Endothelial cell of umbilical vein (primary cell): ENCODE measurements at regions not wholly inside any gene's neighbourhood (a gene's known extent, or its start where the extent isn't known, plus 50 kb on each side); places are given as distances from the start of the nearest gene placed in this dataset.

Experiments used
- CTCF ChIP-seq, 2 donors: IDR thresholded peaks; 1 replicate in 1 of 2; 2 replicates in 1 of 2; pipeline ENCODE4 v1.5.1; 2011; ENCODE audit warnings: low read length in 2 of 2, mild to moderate bottlenecking in 2 of 2, moderate library complexity in 2 of 2, control low read depth in 1 of 2, inconsistent platforms in 1 of 2, low read depth in 1 of 2; ENCODE audit not compliant: insufficient read depth in 1 of 2; ENCODE audit errors: extremely low read depth in 1 of 2
- EZH2 ChIP-seq: IDR thresholded peaks from 2 replicates; pipeline ENCODE4 v1.6.1; 2012; ENCODE audit warnings: borderline replicate concordance, low read depth, mild to moderate bottlenecking, moderate library complexity, low read length, inconsistent platforms; ENCODE audit not compliant: severe bottlenecking
- FOS ChIP-seq: IDR thresholded peaks from 2 replicates; pipeline ENCODE4 v1.6.1; 2011; ENCODE audit warnings: mild to moderate bottlenecking, low read length, moderate library complexity, borderline replicate concordance; ENCODE audit not compliant: insufficient read depth
- GATA2 ChIP-seq: IDR thresholded peaks from 2 replicates; pipeline ENCODE4 v1.7.0; 2011; ENCODE audit warnings: low read depth, mild to moderate bottlenecking, moderate library complexity, mixed read lengths, low read length; ENCODE audit not compliant: insufficient read length, insufficient read depth
- JUN ChIP-seq: IDR thresholded peaks from 2 replicates; pipeline ENCODE4 v1.6.1; 2011; ENCODE audit warnings: borderline replicate concordance, low read depth; ENCODE audit not compliant: insufficient read length, insufficient read depth
- MAX ChIP-seq: IDR thresholded peaks from 2 replicates; pipeline ENCODE4 v1.6.1; 2011; ENCODE audit not compliant: insufficient read depth, insufficient read length
- POLR2A ChIP-seq: IDR thresholded peaks from 2 replicates; pipeline ENCODE4 v1.6.1; 2012; ENCODE audit warnings: low read depth, mild to moderate bottlenecking, control low read depth, low read length
- POLR2AphosphoS5 ChIP-seq: IDR thresholded peaks from 2 replicates; pipeline ENCODE4 v1.6.1; 2012; ENCODE audit warnings: low read depth, mild to moderate bottlenecking, control low read depth, low read length, moderate library complexity; ENCODE audit not compliant: insufficient read depth

- TF ChIP-seq POLR2A (no peak), POLR2AphosphoS5 (no peak), EZH2 (no peak), CTCF (IDR thresholded peaks at IDR 0.05; ENCODE audit: extremely low read depth in 1 of 2, insufficient read depth in 1 of 2, low read depth in 1 of 2, low read length in 2 of 2) (no peak), MAX (no peak), JUN (no peak), FOS (no peak), GATA2 (no peak)
Measured at GRCh38 chr4:10192331-10192730, 75.7 kb upstream of the WDR1 start.
